ENCODE measurements at regions not wholly inside any gene's neighbourhood (a gene's known extent, or its start where the extent isn't known, plus 50 kb on each side); places are given as distances from the start of the nearest gene placed in this dataset.

- no peak overlapping the region for H3K4me3 ChIP-seq (ENCODE audit: low read depth, low read length)
- no peak for DNase-seq (ENCODE audit: low read depth, low spot score)
- TF ChIP-seq, protein P1, sequence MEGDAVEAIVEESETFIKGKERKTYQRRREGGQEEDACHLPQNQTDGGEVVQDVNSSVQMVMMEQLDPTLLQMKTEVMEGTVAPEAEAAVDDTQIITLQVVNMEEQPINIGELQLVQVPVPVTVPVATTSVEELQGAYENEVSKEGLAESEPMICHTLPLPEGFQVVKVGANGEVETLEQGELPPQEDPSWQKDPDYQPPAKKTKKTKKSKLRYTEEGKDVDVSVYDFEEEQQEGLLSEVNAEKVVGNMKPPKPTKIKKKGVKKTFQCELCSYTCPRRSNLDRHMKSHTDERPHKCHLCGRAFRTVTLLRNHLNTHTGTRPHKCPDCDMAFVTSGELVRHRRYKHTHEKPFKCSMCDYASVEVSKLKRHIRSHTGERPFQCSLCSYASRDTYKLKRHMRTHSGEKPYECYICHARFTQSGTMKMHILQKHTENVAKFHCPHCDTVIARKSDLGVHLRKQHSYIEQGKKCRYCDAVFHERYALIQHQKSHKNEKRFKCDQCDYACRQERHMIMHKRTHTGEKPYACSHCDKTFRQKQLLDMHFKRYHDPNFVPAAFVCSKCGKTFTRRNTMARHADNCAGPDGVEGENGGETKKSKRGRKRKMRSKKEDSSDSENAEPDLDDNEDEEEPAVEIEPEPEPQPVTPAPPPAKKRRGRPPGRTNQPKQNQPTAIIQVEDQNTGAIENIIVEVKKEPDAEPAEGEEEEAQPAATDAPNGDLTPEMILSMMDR (IDR thresholded peaks at IDR 0.05; ENCODE audit: low read depth, low read length), result no peak
- in situ Hi-C loops (cut with HindIII; ENCODE audit: low sequenced_read_pairs), result no loop called here
These were observed 297.9 kb upstream of the G2E3 start for GRCh38 chr14:30260833-30261607.

DNA sequence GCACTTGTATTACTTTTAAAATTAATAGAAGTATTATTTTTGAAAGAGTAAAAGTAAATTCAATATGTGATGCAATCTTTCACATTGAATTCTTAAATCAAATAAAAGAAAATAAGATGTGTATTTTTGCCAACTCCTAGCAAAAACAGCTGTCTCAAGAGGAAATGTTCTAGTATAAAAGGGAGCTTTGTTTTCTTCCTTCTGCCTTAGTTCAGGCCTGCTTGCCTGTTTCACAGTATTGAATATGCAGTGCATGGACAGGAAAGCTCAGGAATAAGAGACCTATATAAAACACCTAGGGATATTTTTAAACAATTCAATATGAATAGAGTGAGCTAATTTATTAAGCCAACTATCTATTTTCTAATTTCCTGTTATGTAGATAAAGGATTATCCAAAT lies 294.8 kb upstream of the G2E3 start:
- in situ Hi-C loops (cut with HindIII; ENCODE audit: low sequenced_read_pairs), result no loop called here
- H3K4me3 ChIP-seq (ENCODE audit: low read depth, low read length), result no peak overlapping the region
- TF ChIP-seq, protein P1 (IDR thresholded peaks at IDR 0.05; ENCODE audit: low read depth, low read length), result no peak
- DNase-seq (ENCODE audit: low read depth, low spot score), result no peak

DNA sequence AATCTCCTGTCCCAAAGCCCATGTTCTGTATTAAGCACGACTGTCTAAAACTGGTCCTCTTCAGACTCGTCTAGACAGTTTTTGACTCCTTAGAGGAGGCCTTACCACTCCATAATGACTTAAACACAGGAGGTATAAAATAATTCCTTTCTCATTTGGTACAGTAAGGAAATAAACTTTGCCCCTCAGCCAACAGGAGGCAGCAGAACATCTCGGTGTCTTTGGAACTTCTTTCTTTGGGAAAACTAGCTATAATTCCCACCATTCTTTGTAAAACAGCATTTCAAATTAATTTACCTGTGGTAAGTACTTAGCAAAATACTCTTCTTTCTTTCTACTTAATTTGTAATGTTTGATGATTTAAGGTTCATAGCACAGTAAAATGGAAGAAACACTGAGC lies 292.7 kb upstream of the G2E3 start:
- in situ Hi-C loops (cut with HindIII; ENCODE audit: low sequenced_read_pairs), result no loop called here

DNA sequence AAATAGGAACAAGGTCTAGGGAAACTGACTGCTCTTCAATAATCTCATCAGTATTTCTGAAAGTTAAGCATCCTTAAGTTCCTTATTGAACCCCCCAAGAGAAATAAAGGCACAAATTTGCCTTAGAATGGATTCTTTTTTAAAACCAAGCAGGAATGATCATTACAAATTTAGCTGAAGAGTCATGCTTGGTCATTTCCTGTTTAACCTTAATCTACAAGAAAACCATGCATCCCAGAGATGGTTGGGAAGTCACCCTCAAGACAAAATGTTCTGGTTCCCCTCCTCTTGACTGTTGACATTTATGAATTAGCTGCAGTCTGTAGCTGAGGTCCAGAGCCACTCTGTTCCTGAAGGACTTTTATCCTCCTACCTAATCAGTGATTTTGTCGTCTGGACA lies 291.8 kb upstream of the G2E3 start:
- TF ChIP-seq, protein P1 (IDR thresholded peaks at IDR 0.05; ENCODE audit: low read depth, low read length), result no peak
- no peak overlapping the region for H3K4me3 ChIP-seq (ENCODE audit: low read depth, low read length)
- peak; percentile 45 for DNase-seq (ENCODE audit: low read depth, low spot score)
- in situ Hi-C loops (cut with HindIII; ENCODE audit: low sequenced_read_pairs), result no loop called here

More for the DNA sequence above, 292.7 kb upstream of the G2E3 start:
- H3K4me3 ChIP-seq (ENCODE audit: low read depth, low read length), result no peak overlapping the region
- no peak for DNase-seq (ENCODE audit: low read depth, low spot score)
- TF ChIP-seq, protein P1 (IDR thresholded peaks at IDR 0.05; ENCODE audit: low read depth, low read length), result no peak

GRCh38 chr14:30270200-30271161 lies 288.5 kb upstream of the G2E3 start:
- DNase-seq (ENCODE audit: low read depth, low spot score), result peak; percentile 83
- peak overlapping the region; percentile 34 for H3K4me3 ChIP-seq (ENCODE audit: low read depth, low read length)
- in situ Hi-C loops (cut with HindIII; ENCODE audit: low sequenced_read_pairs), result no loop called here
- TF ChIP-seq, protein P1 (IDR thresholded peaks at IDR 0.05; ENCODE audit: low read depth, low read length), result peak; percentile 99

DNA sequence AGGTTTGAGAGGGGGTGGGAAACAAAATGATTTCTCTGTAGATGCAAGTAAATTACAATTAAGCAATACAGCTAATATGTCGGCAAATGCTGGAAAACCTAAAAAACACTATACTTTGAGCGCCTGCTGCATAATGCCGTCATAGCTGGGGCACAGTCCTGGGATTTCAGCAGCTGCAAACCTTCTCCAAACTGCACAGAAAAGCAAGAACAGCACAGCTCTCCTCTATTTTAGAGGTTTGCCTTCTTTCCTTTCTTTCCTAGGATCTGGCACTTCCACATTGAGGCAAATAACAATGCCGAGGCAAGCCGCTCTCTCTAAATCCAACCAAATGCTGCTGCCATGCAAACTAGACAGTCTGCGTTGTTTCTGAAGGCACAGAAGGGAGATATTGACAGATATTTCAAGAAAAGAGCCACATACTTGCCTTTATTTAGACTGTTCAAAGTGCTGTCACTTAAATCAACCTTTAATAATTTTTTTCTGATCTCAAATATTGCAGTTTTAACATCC lies 287.1 kb upstream of the G2E3 start:
- TF ChIP-seq, protein P1 (IDR thresholded peaks at IDR 0.05; ENCODE audit: low read depth, low read length), result no peak
- DNase-seq (ENCODE audit: low read depth, low spot score), result no peak
- in situ Hi-C loops (cut with HindIII; ENCODE audit: low sequenced_read_pairs), result no loop called here
- no peak overlapping the region for H3K4me3 ChIP-seq (ENCODE audit: low read depth, low read length)

All from astrocyte of the spinal cord (primary cell).